MM.1S (cell line): ENCODE measurements at regions not wholly inside any gene's neighbourhood (a gene's known extent, or its start where the extent isn't known, plus 50 kb on each side); places are given as distances from the start of the nearest gene placed in this dataset.

ENCODE experiments used
- DNase-seq: peaks from one replicate; pipeline ENCODE4 v3.0.0-alpha.2; 2015
- H2AFZ ChIP-seq: fragments of 300-600 bp; sonication (generic); 2 replicates; pipeline ENCODE4 v1.6.0; 2016; ENCODE audit warnings: antibody characterized with exemption, low read length
- H3F3A ChIP-seq: fragments of 300-600 bp; sonication (generic); 2 replicates; pipeline ENCODE4 v1.6.1; 2016; ENCODE audit warnings: mild to moderate bottlenecking, antibody characterized with exemption, low read length, moderate library complexity, mixed read lengths; ENCODE audit not compliant: insufficient read depth
- H3K27ac ChIP-seq: fragments of 300-600 bp; sonication (generic); 2 replicates; pipeline ENCODE4 v1.5.1; 2016; ENCODE audit warnings: mild to moderate bottlenecking, low read length
- H3K27me3 ChIP-seq: fragments of 300-600 bp; sonication (generic); replicated peaks from 2 replicates; pipeline ENCODE4 v1.6.0; 2016; ENCODE audit warnings: low read length; ENCODE audit not compliant: insufficient read depth
- H3K36me3 ChIP-seq: fragments of 300-600 bp; sonication (generic); replicated peaks from 2 replicates; pipeline ENCODE4 v1.6.1; 2016; ENCODE audit warnings: mild to moderate bottlenecking, low read length, mixed read lengths; ENCODE audit not compliant: insufficient read depth
- H3K4me1 ChIP-seq: fragments of 300-600 bp; sonication (generic); 2 replicates; pipeline ENCODE4 v1.6.1; 2016; ENCODE audit warnings: low read length, mixed read lengths
- H3K4me2 ChIP-seq: fragments of 300-600 bp; sonication (generic); 2 replicates; pipeline ENCODE4 v1.6.0; 2016; ENCODE audit warnings: low read depth, low read length
- H3K4me3 ChIP-seq: fragments of 300-600 bp; sonication (generic); 2 replicates; pipeline ENCODE4 v1.5.1; 2016; ENCODE audit warnings: low read length, mixed read lengths
- H3K79me2 ChIP-seq: fragments of 300-600 bp; sonication (generic); 2 replicates; pipeline ENCODE4 v1.6.1; 2016; ENCODE audit warnings: mixed run types, low read length, mixed read lengths
- H3K9ac ChIP-seq: fragments of 300-600 bp; sonication (generic); 2 replicates; pipeline ENCODE4 v1.6.1; 2016; ENCODE audit warnings: low read length, mixed read lengths
- H3K9me2 ChIP-seq: fragments of 300-600 bp; sonication (generic); replicated peaks from 2 replicates; pipeline ENCODE4 v1.6.1; 2016; ENCODE audit warnings: mild to moderate bottlenecking, low read length, mixed read lengths; ENCODE audit not compliant: insufficient read depth
- H3K9me3 ChIP-seq: fragments of 300-600 bp; sonication (generic); replicated peaks from 2 replicates; pipeline ENCODE4 v1.6.1; 2016; ENCODE audit warnings: mild to moderate bottlenecking, low read length, mixed read lengths; ENCODE audit not compliant: insufficient read depth
- H4K20me1 ChIP-seq: fragments of 300-600 bp; sonication (generic); 2 replicates; pipeline ENCODE4 v1.6.1; 2016; ENCODE audit warnings: mild to moderate bottlenecking, low read length, moderate library complexity, mixed read lengths; ENCODE audit not compliant: insufficient read depth
- EZH2 ChIP-seq: fragments of 300-600 bp; sonication (generic); optimal IDR thresholded peaks from 2 replicates; pipeline ENCODE3; 2017; ENCODE audit warnings: low read depth, mild to moderate bottlenecking, antibody characterized with exemption, low read length, mixed read lengths
- EZH2phosphoT487 ChIP-seq: fragments of 300-600 bp; sonication (generic); IDR thresholded peaks from 2 replicates; pipeline ENCODE4 v1.6.1; 2018; ENCODE audit warnings: antibody characterized with exemption, low read length
- TF ChIP-seq, protein P1 (sequence below): fragments of 300-600 bp; sonication (generic); IDR thresholded peaks from 2 replicates; pipeline ENCODE4 v1.5.1; 2016; ENCODE audit warnings: antibody characterized with exemption, low read length, mixed read lengths

DNA sequence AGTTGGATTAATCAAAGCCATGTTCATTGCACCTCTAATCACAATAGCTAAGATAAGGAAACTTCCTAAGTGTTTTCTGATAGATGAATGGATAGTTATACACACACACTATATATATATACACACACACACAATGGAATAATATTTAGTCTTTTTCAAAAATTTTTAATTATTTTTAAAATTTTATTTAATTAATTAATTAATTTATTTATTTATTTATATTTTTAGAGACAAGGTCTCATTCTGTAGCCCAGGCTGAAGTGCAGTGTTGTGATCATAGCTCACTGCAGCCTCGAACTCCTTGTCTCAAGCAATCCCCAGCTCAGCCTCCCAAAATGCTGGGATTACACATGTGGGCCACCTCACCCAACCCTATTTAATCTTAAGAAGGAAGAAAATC is 481.0 kb upstream of the TNP1 start:
- no peaks in the 10 kb centered on the region for H3K79me2 ChIP-seq
- H3K4me1 ChIP-seq: no peaks in the 10 kb centered on the region
- no peak for DNase-seq
- H3K9ac ChIP-seq: no peak overlapping the region
- H3K9me3 ChIP-seq: no peaks in the 10 kb centered on the region
- no peaks in the 10 kb centered on the region for H3K36me3 ChIP-seq
- no peak overlapping the region for H3K4me2 ChIP-seq
- H3K27me3 ChIP-seq: no peaks in the 10 kb centered on the region
- H3K9me2 ChIP-seq: no peaks in the 10 kb centered on the region
- H2AFZ ChIP-seq: no peak overlapping the region
- no peak for TF ChIP-seq EZH2phosphoT487
- TF ChIP-seq, protein P1, sequence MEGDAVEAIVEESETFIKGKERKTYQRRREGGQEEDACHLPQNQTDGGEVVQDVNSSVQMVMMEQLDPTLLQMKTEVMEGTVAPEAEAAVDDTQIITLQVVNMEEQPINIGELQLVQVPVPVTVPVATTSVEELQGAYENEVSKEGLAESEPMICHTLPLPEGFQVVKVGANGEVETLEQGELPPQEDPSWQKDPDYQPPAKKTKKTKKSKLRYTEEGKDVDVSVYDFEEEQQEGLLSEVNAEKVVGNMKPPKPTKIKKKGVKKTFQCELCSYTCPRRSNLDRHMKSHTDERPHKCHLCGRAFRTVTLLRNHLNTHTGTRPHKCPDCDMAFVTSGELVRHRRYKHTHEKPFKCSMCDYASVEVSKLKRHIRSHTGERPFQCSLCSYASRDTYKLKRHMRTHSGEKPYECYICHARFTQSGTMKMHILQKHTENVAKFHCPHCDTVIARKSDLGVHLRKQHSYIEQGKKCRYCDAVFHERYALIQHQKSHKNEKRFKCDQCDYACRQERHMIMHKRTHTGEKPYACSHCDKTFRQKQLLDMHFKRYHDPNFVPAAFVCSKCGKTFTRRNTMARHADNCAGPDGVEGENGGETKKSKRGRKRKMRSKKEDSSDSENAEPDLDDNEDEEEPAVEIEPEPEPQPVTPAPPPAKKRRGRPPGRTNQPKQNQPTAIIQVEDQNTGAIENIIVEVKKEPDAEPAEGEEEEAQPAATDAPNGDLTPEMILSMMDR: no peak
- no peak for TF ChIP-seq EZH2
- H3F3A ChIP-seq: no peaks in the 10 kb centered on the region
- H3K27ac ChIP-seq: no peak overlapping the region
- H4K20me1 ChIP-seq: no peaks in the 10 kb centered on the region
- H3K4me3 ChIP-seq: no peak overlapping the region

- Histone ChIP-seq H3F3A (no peaks in the 10 kb centered on the region), H3K27me3 (no peaks in the 10 kb centered on the region), H3K79me2 (no peaks in the 10 kb centered on the region), H3K4me1 (no peaks in the 10 kb centered on the region), H3K36me3 (no peaks in the 10 kb centered on the region), H3K4me3 (no peak overlapping the region), H3K9ac (no peak overlapping the region), H3K9me3 (no peaks in the 10 kb centered on the region), H2AFZ (no peak overlapping the region), H4K20me1 (no peaks in the 10 kb centered on the region), H3K27ac (no peak overlapping the region), H3K9me2 (no peaks in the 10 kb centered on the region), H3K4me2 (no peak overlapping the region)
- DNase-seq: no peak
- TF ChIP-seq EZH2 (no peak), EZH2phosphoT487 (no peak)
- TF ChIP-seq, protein P1: no peak
These were observed 480.3 kb upstream of the TNP1 start for GRCh38 chr2:217340176-217340575.

- no peaks in the 10 kb centered on the region for H3K79me2 ChIP-seq
- H2AFZ ChIP-seq: no peak overlapping the region
- no peaks in the 10 kb centered on the region for H3K27me3 ChIP-seq
- H3K9me2 ChIP-seq: no peaks in the 10 kb centered on the region
- H3K4me3 ChIP-seq: no peak overlapping the region
- no peaks in the 10 kb centered on the region for H3K4me1 ChIP-seq
- no peaks in the 10 kb centered on the region for H3K36me3 ChIP-seq
- DNase-seq: no peak
- no peaks in the 10 kb centered on the region for H3K9me3 ChIP-seq
- H4K20me1 ChIP-seq: no peaks in the 10 kb centered on the region
- TF ChIP-seq, protein P1: no peak
- TF ChIP-seq EZH2phosphoT487 (no peak), EZH2 (no peak)
- no peaks in the 10 kb centered on the region for H3F3A ChIP-seq
- no peak overlapping the region for H3K4me2 ChIP-seq
- H3K27ac ChIP-seq: no peak overlapping the region
- no peak overlapping the region for H3K9ac ChIP-seq
These were observed 479.9 kb upstream of the TNP1 start for GRCh38 chr2:217339753-217340152.
